H9 (cell line): ENCODE measurements at regions not wholly inside any gene's neighbourhood (a gene's known extent, or its start where the extent isn't known, plus 50 kb on each side); places are given as distances from the start of the nearest gene placed in this dataset.

Experiments
- DNase-seq: peaks from one replicate; pipeline ENCODE4 v3.0.0-alpha.2; 2017
- H2AFZ ChIP-seq: one replicate; pipeline ENCODE4 v1.6.1; 2013; ENCODE audit warnings: mild to moderate bottlenecking, low read length, control low read depth, moderate library complexity
- H2AK5ac ChIP-seq: 2 replicates; pipeline ENCODE4 v1.6.1; 2013; ENCODE audit warnings: low read length, control low read depth, mixed read lengths; ENCODE audit not compliant: insufficient read length
- H2BK120ac ChIP-seq: one replicate; pipeline ENCODE4 v1.6.1; 2013; ENCODE audit warnings: low read depth, mild to moderate bottlenecking, low read length, control low read depth, inconsistent platforms; ENCODE audit not compliant: poor library complexity, severe bottlenecking
- H2BK12ac ChIP-seq: 2 replicates; pipeline ENCODE4 v1.6.1; 2013; ENCODE audit warnings: low read length, control low read depth, mixed read lengths, low read depth; ENCODE audit not compliant: insufficient read length
- H2BK15ac ChIP-seq: 2 replicates; pipeline ENCODE4 v1.6.1; 2013; ENCODE audit warnings: low read depth, low read length, control low read depth
- H2BK20ac ChIP-seq: one replicate; pipeline ENCODE4 v1.6.1; 2013; ENCODE audit warnings: low read depth, mild to moderate bottlenecking, low read length, control low read depth, inconsistent platforms; ENCODE audit not compliant: poor library complexity, severe bottlenecking
- H2BK5ac ChIP-seq: 2 replicates; pipeline ENCODE4 v1.6.1; 2013; ENCODE audit warnings: low read length, control low read depth, mixed read lengths; ENCODE audit not compliant: insufficient read length
- H3K14ac ChIP-seq: 2 replicates; pipeline ENCODE4 v1.6.1; 2013; ENCODE audit warnings: low read length, control low read depth; ENCODE audit not compliant: insufficient read depth
- H3K18ac ChIP-seq: 2 replicates; pipeline ENCODE4 v1.6.1; 2013; ENCODE audit warnings: low read depth, mild to moderate bottlenecking, mixed read lengths, low read length, control low read depth; ENCODE audit not compliant: insufficient read length
- H3K23ac ChIP-seq: 2 replicates; pipeline ENCODE4 v1.6.1; 2013; ENCODE audit warnings: low read length, control low read depth, mixed read lengths, low read depth; ENCODE audit not compliant: insufficient read length
- H3K23me2 ChIP-seq: 2 replicates; pipeline ENCODE4 v1.6.1; 2013; ENCODE audit warnings: low read depth, mild to moderate bottlenecking, mixed read lengths, low read length, control low read depth; ENCODE audit not compliant: insufficient read length, poor library complexity, severe bottlenecking
- H3K27ac ChIP-seq: 2 replicates; pipeline ENCODE4 v1.5.1; 2013; ENCODE audit warnings: low read length, control low read depth, mixed read lengths, low read depth; ENCODE audit not compliant: insufficient read length
- H3K27me3 ChIP-seq: 2 replicates; pipeline ENCODE4 v1.6.1; 2013; ENCODE audit warnings: low read length, control low read depth, inconsistent platforms; ENCODE audit not compliant: insufficient read depth
- H3K4ac ChIP-seq: 2 replicates; pipeline ENCODE4 v1.6.1; 2013; ENCODE audit warnings: low read depth, mild to moderate bottlenecking, control low read depth, inconsistent platforms, low read length, moderate library complexity
- H3K4me1 ChIP-seq: 2 replicates; pipeline ENCODE4 v1.6.1; 2013; ENCODE audit warnings: low read length, control low read depth, inconsistent platforms; ENCODE audit not compliant: insufficient read depth
- H3K4me2 ChIP-seq: 2 replicates; pipeline ENCODE4 v1.6.1; 2013; ENCODE audit warnings: low read length, control low read depth, mixed read lengths; ENCODE audit not compliant: insufficient read length, insufficient read depth
- H3K56ac ChIP-seq: 2 replicates; pipeline ENCODE4 v1.6.1; 2013; ENCODE audit warnings: low read depth, mild to moderate bottlenecking, mixed read lengths, low read length, control low read depth; ENCODE audit not compliant: insufficient read length
- H3K79me1 ChIP-seq: 2 replicates; pipeline ENCODE4 v1.6.1; 2013; ENCODE audit warnings: low read depth, mild to moderate bottlenecking, moderate library complexity, low read length, control low read depth, inconsistent platforms; ENCODE audit not compliant: insufficient read depth, poor library complexity, severe bottlenecking
- H3K79me2 ChIP-seq: 2 replicates; pipeline ENCODE4 v1.6.1; 2013; ENCODE audit warnings: low read length, control low read depth, inconsistent platforms; ENCODE audit not compliant: insufficient read depth
- H3K9ac ChIP-seq: 2 replicates; pipeline ENCODE4 v1.6.1; 2013; ENCODE audit warnings: low read length, control low read depth, mixed read lengths; ENCODE audit not compliant: insufficient read length; ENCODE audit errors: extremely low read depth
- H3K9me3 ChIP-seq: one replicate; pipeline ENCODE4 v1.6.1; 2013; ENCODE audit warnings: low read depth, low read length, inconsistent platforms; ENCODE audit not compliant: control insufficient read depth
- H3T11ph ChIP-seq: one replicate; pipeline ENCODE4 v1.6.1; 2013; ENCODE audit warnings: mild to moderate bottlenecking, low read length, control low read depth, inconsistent platforms
- H4K20me1 ChIP-seq: one replicate; pipeline ENCODE4 v1.6.1; 2013; ENCODE audit not compliant: control insufficient read depth, insufficient read length, insufficient read depth
- H4K5ac ChIP-seq: 2 replicates; pipeline ENCODE4 v1.6.1; 2013; ENCODE audit warnings: low read depth, mild to moderate bottlenecking, mixed read lengths, low read length, control low read depth; ENCODE audit not compliant: insufficient read length
- H4K8ac ChIP-seq: replicated peaks from 2 replicates; pipeline ENCODE4 v1.6.1; 2013; ENCODE audit warnings: low read length, control low read depth, mixed read lengths, low read depth; ENCODE audit not compliant: insufficient read length
- H4K91ac ChIP-seq: 2 replicates; pipeline ENCODE4 v1.6.1; 2013; ENCODE audit warnings: low read depth, mild to moderate bottlenecking, moderate library complexity, mixed read lengths, low read length, control low read depth; ENCODE audit not compliant: insufficient read length
- H3K27ac Mint-ChIP-seq, 3 experiments: 2 replicates in 2 of 3; 3 replicates in 1 of 3; pipeline ENCODE4 v1.8.0; 2020 to 2021; ENCODE audit warnings: mixed read lengths in 3 of 3, mild to moderate bottlenecking in 1 of 3, moderate library complexity in 1 of 3
- H3K27me3 Mint-ChIP-seq: 2 replicates; pipeline ENCODE4 v1.8.0; 2021; ENCODE audit warnings: low read depth, mild to moderate bottlenecking, moderate library complexity, mixed read lengths
- H3K36me3 Mint-ChIP-seq, 3 experiments: 2 replicates in 2 of 3; 3 replicates in 1 of 3; pipeline ENCODE4 v1.8.0; 2020 to 2021; ENCODE audit warnings: low read depth in 3 of 3, mixed read lengths in 3 of 3; ENCODE audit not compliant: insufficient read depth in 1 of 3
- H3K4me1 Mint-ChIP-seq, 2 experiments: 2 replicates each; pipeline ENCODE4 v1.8.0; 2020; ENCODE audit warnings: mixed read lengths in 2 of 2
- H3K4me3 Mint-ChIP-seq, 2 experiments: 2 replicates in 1 of 2; 3 replicates in 1 of 2; pipeline ENCODE4 v1.8.0; 2020 to 2021; ENCODE audit warnings: mild to moderate bottlenecking in 2 of 2, mixed read lengths in 2 of 2, moderate library complexity in 1 of 2
- H3K9me3 Mint-ChIP-seq, 2 experiments: 2 replicates in 1 of 2; 3 replicates in 1 of 2; pipeline ENCODE4 v1.8.0; 2020; ENCODE audit warnings: mild to moderate bottlenecking in 2 of 2, mixed read lengths in 2 of 2, moderate library complexity in 1 of 2
- WGBS: extraction: QIAGEN DNeasy Blood & Tissue Kit; methylation state at CpG from one replicate; pipeline ENCODE4 v1.1.7; 2013; ENCODE audit warnings: missing lambda C conversion rate, low lambda C conversion rate, mixed read lengths; ENCODE audit not compliant: insufficient read length; ENCODE audit errors: extremely low coverage; 5-methylcytosine and 5-hydroxymethylcytosine counted together
- TF ChIP-seq, protein P1 (sequence below): fragments of 200-600 bp; sonication (generic); conservative IDR thresholded peaks from 3 replicates; pipeline ENCODE4 v1.8.0; 2021; ENCODE audit warnings: antibody characterized with exemption, mild to moderate bottlenecking

DNA sequence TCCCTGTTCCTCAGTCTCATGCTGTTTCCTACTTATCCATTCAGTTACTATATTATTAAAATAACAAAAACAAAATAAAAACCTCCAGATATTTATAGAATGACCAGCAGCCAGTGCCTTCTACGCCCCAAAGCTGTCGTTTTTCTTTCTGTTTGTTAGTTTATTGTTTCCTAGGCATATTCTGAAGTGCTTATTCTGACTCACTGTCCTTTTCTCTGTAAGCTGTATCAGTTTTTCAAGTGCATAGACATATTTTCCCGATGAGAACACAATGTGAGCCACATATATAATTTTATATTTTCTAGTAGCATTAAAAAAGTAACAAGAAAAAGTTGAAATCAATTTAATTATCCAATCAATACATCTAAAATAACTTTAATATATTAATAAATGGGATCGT, 2158.6 kb upstream of the TENM3 start:
- Histone ChIP-seq H2BK20ac (no peak overlapping the region), H3K79me1 (no peaks in the 10 kb centered on the region), H2AFZ (no peak overlapping the region), H2BK120ac (no peak overlapping the region), H3K4me2 (no peak overlapping the region), H4K91ac (no peak overlapping the region), H3K23me2 (no peaks in the 10 kb centered on the region), H3K27ac (no peak overlapping the region), H2BK5ac (no peak overlapping the region), H4K20me1 (no peaks in the 10 kb centered on the region), H4K8ac (no peak overlapping the region), H3K9ac (no peak overlapping the region), H3K79me2 (no peaks in the 10 kb centered on the region), H3K4ac (no peak overlapping the region), H2AK5ac (no peak overlapping the region), H2BK15ac (no peak overlapping the region), H2BK12ac (no peak overlapping the region), H3T11ph (no peak overlapping the region), H3K56ac (no peak overlapping the region), H3K4me1 (no peaks in the 10 kb centered on the region), H3K9me3 (no peaks in the 10 kb centered on the region), H3K18ac (no peak overlapping the region), H3K14ac (no peak overlapping the region), H3K23ac (no peak overlapping the region), H3K27me3 (no peaks in the 10 kb centered on the region), H4K5ac (no peak overlapping the region)
- Mint-ChIP-seq H3K4me3 (no peak overlapping the region), H3K9me3 (no peaks in the 10 kb centered on the region), H3K36me3 (no peaks in the 10 kb centered on the region), H3K27me3 (no peaks in the 10 kb centered on the region), H3K27ac (no peak overlapping the region), H3K4me1 (no peaks in the 10 kb centered on the region)
- TF ChIP-seq, protein P1, sequence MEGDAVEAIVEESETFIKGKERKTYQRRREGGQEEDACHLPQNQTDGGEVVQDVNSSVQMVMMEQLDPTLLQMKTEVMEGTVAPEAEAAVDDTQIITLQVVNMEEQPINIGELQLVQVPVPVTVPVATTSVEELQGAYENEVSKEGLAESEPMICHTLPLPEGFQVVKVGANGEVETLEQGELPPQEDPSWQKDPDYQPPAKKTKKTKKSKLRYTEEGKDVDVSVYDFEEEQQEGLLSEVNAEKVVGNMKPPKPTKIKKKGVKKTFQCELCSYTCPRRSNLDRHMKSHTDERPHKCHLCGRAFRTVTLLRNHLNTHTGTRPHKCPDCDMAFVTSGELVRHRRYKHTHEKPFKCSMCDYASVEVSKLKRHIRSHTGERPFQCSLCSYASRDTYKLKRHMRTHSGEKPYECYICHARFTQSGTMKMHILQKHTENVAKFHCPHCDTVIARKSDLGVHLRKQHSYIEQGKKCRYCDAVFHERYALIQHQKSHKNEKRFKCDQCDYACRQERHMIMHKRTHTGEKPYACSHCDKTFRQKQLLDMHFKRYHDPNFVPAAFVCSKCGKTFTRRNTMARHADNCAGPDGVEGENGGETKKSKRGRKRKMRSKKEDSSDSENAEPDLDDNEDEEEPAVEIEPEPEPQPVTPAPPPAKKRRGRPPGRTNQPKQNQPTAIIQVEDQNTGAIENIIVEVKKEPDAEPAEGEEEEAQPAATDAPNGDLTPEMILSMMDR: no peak
- DNase-seq: no peak
- WGBS: no CpG with 5 or more reads among the region's 4 CpGs
